HepG2 (cell line): ENCODE measurements at regions not wholly inside any gene's neighbourhood (a gene's known extent, or its start where the extent isn't known, plus 50 kb on each side); places are given as distances from the start of the nearest gene placed in this dataset.

Experiments
- ATAC-seq: fragments of 200-7000 bp; cut with Tn5 transposase; 3 replicates; pipeline ENCODE4 v1.9.1; 2020; ENCODE audit warnings: mild to moderate bottlenecking, moderate library complexity
- BruUV-seq: library from RNA; stranded (reverse); fragments of 400-500 nt; replicated peaks from 2 replicates; lab custom pipeline; 2021; lab: Mats Ljungman, UMichigan
- CTCF ChIA-PET: fragments of 300-600 bp; formaldehyde crosslinking; extraction: SDS; loops from one replicate; lab custom pipeline; 2021; ENCODE audit warnings: low total read pairs, inconsistent platforms, low intra/inter-chr PET ratio; lab: Yijun Ruan, JAX
- POLR2A ChIA-PET: fragments of 350-600 bp; sonication (Branson Sonifier 250); formaldehyde crosslinking; loops from one replicate; lab custom pipeline; 2020; ENCODE audit warnings: antibody characterized with exemption, inconsistent platforms; lab: Yijun Ruan, JAX
- DNase-seq: peaks from one replicate; pipeline ENCODE4 v3.0.0-alpha.2; 2015; ENCODE audit warnings: low spot score
- FAIRE-seq: peaks from 3 replicates; lab custom pipeline; 2011; peaks lifted over from hg19 to GRCh38; lab: Jason Lieb, UNC
- H2AFZ ChIP-seq: one replicate; pipeline ENCODE4 v1.6.1; 2011; ENCODE audit warnings: low read length, inconsistent platforms
- H3K27ac ChIP-seq: fragments of 300-600 bp; 3 replicates; pipeline ENCODE4 v1.8.0; 2011; ENCODE audit warnings: mixed run types, mild to moderate bottlenecking, mixed read lengths, low read length, inconsistent platforms; ENCODE audit not compliant: insufficient read depth; ENCODE audit errors: extremely low read length
- H3K27me3 ChIP-seq, 2 experiments: fragments of 200-600 bp in 1 of 2; 2 replicates in 1 of 2; 3 replicates in 1 of 2; pipeline versions ENCODE4 v1.6.0 to v1.8.0; 2011; ENCODE audit warnings: low read length in 2 of 2, mild to moderate bottlenecking in 2 of 2, moderate library complexity in 2 of 2, inconsistent platforms in 1 of 2; ENCODE audit not compliant: insufficient read depth in 2 of 2, control insufficient read depth in 1 of 2
- H3K36me3 ChIP-seq, 2 experiments: fragments of 200-600 bp in 1 of 2; replicated peaks in 1 of 2; 2 replicates in 1 of 2; 3 replicates in 1 of 2; pipeline versions ENCODE4 v1.5.1 to v1.8.0; 2011; ENCODE audit warnings: low read length in 2 of 2, inconsistent platforms in 1 of 2; ENCODE audit not compliant: insufficient read depth in 2 of 2, control insufficient read depth in 1 of 2
- H3K4me1 ChIP-seq: 2 replicates; pipeline ENCODE4 v1.5.1; 2012; ENCODE audit warnings: low read length, inconsistent platforms; ENCODE audit not compliant: insufficient read depth
- H3K4me2 ChIP-seq: 2 replicates; pipeline ENCODE4 v1.6.0; 2011; ENCODE audit warnings: low read depth, low read length, inconsistent platforms
- H3K4me3 ChIP-seq, 3 experiments: fragments of 200-600 bp in 1 of 3; sonication (generic), shearing (Covaris generic) in 1 of 3; replicated peaks in 1 of 3; 2 replicates each; pipeline ENCODE4 v1.5.1; 2011 to 2016; ENCODE audit warnings: low read length in 3 of 3, inconsistent platforms in 2 of 3, low read depth in 2 of 3, mild to moderate bottlenecking in 2 of 3, control low read depth in 1 of 3, mixed read lengths in 1 of 3; ENCODE audit not compliant: insufficient read depth in 1 of 3
- H3K79me2 ChIP-seq: one replicate; pipeline ENCODE4 v1.6.1; 2011; ENCODE audit warnings: low read length, inconsistent platforms; ENCODE audit not compliant: insufficient read depth
- H3K9ac ChIP-seq: 2 replicates; pipeline ENCODE4 v1.6.0; 2011; ENCODE audit warnings: mild to moderate bottlenecking, low read depth, low read length, inconsistent platforms; ENCODE audit not compliant: insufficient read depth
- H3K9me3 ChIP-seq: 2 replicates; pipeline ENCODE4 v1.5.1; 2012; ENCODE audit warnings: mild to moderate bottlenecking, low read length
- H4K20me1 ChIP-seq: 2 replicates; pipeline ENCODE4 v1.6.0; 2011; ENCODE audit warnings: inconsistent platforms, mild to moderate bottlenecking, low read length, moderate library complexity; ENCODE audit not compliant: insufficient read depth
- CHCHD3 ChIP-seq: sonication (generic); formaldehyde crosslinking; IDR thresholded peaks from 2 replicates; pipeline ENCODE4 v1.8.0; 2022; ENCODE audit warnings: mild to moderate bottlenecking, missing genetic modification reagents, moderate library complexity
- CHD2 ChIP-seq: IDR thresholded peaks from 2 replicates; pipeline ENCODE4 v1.6.1; 2011; ENCODE audit warnings: low read depth, low read length, improper control_type of control experiment
- EZH2 ChIP-seq: conservative IDR thresholded peaks from 2 replicates; pipeline ENCODE4 v1.6.1; 2012; ENCODE audit warnings: mild to moderate bottlenecking, low read depth, low read length, moderate library complexity
- GATAD1 ChIP-seq: IDR thresholded peaks from 2 replicates; pipeline ENCODE4 v1.6.1; 2016; ENCODE audit warnings: missing genetic modification reagents, missing compliant biosample characterization
- GATAD2A ChIP-seq: IDR thresholded peaks from 2 replicates; pipeline ENCODE4 v1.6.1; 2016
- MTA3 ChIP-seq: sonication (generic); formaldehyde crosslinking; IDR thresholded peaks from 2 replicates; pipeline ENCODE4 v1.4.0; 2020; ENCODE audit warnings: missing genetic modification reagents
- MXI1 ChIP-seq: IDR thresholded peaks from 3 replicates; pipeline ENCODE4 v1.6.1; 2012; ENCODE audit warnings: low read depth, low read length, inconsistent platforms, borderline replicate concordance
- SP140L ChIP-seq: sonication (generic); formaldehyde crosslinking; IDR thresholded peaks from 2 replicates; pipeline ENCODE4 v1.4.0; 2020; ENCODE audit warnings: missing genetic modification reagents, borderline replicate concordance
- STAG1 ChIP-seq: sonication (generic); formaldehyde crosslinking; IDR thresholded peaks from 2 replicates; pipeline ENCODE4 v1.4.0; 2020; ENCODE audit warnings: missing genetic modification reagents
- TBL1XR1 ChIP-seq: fragments of 150-350 bp; IDR thresholded peaks from 2 replicates; pipeline ENCODE4 v1.6.1; 2014; ENCODE audit warnings: borderline replicate concordance, low read length; ENCODE audit not compliant: partially characterized antibody
- ZNF333 ChIP-seq: sonication (generic); formaldehyde crosslinking; IDR thresholded peaks from 2 replicates; pipeline ENCODE4 v1.4.0; 2020; ENCODE audit warnings: mild to moderate bottlenecking, missing genetic modification reagents, borderline replicate concordance
- ZNF7 ChIP-seq: IDR thresholded peaks from 2 replicates; pipeline ENCODE4 v1.6.1; 2016; ENCODE audit warnings: missing biosample characterization, missing genetic modification reagents
- ZNF792 ChIP-seq: IDR thresholded peaks from 2 replicates; pipeline ENCODE4 v1.6.1; 2016
- ZSCAN12 ChIP-seq: sonication (generic); formaldehyde crosslinking; IDR thresholded peaks from 2 replicates; pipeline ENCODE4 v1.9.0; 2021; ENCODE audit warnings: mild to moderate bottlenecking, missing genetic modification reagents
- WGBS: methylation state at CpG from one replicate; pipeline ENCODE4 v1.1.6; 2017; ENCODE audit warnings: low lambda C conversion rate; 5-methylcytosine and 5-hydroxymethylcytosine counted together
- in situ Hi-C: cut with HindIII; loops from 2 replicates; pipeline ENCODE4 v1.10.0; 2017; ENCODE audit warnings: low pct_unique_long_range_greater_than_20kb; ENCODE audit not compliant: extremely low pct_ligation_motif_present
- intact Hi-C: fragments of 100-400 bp; cut with micrococcal nuclease; formaldehyde crosslinking; loops from one replicate; pipeline ENCODE4 v1.10.0; 2022; ENCODE audit not compliant: unreplicated experiment
- TF ChIP-seq, protein P1 (sequence below): sonication (generic); formaldehyde crosslinking; IDR thresholded peaks from 2 replicates; pipeline ENCODE4 v1.5.1; 2020; ENCODE audit warnings: mild to moderate bottlenecking, missing genetic modification reagents, moderate library complexity
- TF ChIP-seq, protein P2 (sequence below): sonication (generic); formaldehyde crosslinking; IDR thresholded peaks from 2 replicates; pipeline ENCODE4 v1.4.0; 2020; ENCODE audit warnings: missing genetic modification reagents
- TF ChIP-seq, protein P3 (sequence below): sonication (generic); formaldehyde crosslinking; IDR thresholded peaks from 2 replicates; pipeline ENCODE4 v1.9.0; 2021; ENCODE audit warnings: missing genetic modification reagents, borderline replicate concordance

GRCh38 chr13:80105350-80105749 lies 235.6 kb downstream of the SPRY2 start (continued):
- no peak for TF ChIP-seq STAG1 (CRISPR knock-in tag)
- TF ChIP-seq MTA3 = no peak
- TF ChIP-seq GATAD1 = no peak
- TF ChIP-seq ZNF792 (CRISPR knock-in tag) = no peak
- TF ChIP-seq, protein P1, sequence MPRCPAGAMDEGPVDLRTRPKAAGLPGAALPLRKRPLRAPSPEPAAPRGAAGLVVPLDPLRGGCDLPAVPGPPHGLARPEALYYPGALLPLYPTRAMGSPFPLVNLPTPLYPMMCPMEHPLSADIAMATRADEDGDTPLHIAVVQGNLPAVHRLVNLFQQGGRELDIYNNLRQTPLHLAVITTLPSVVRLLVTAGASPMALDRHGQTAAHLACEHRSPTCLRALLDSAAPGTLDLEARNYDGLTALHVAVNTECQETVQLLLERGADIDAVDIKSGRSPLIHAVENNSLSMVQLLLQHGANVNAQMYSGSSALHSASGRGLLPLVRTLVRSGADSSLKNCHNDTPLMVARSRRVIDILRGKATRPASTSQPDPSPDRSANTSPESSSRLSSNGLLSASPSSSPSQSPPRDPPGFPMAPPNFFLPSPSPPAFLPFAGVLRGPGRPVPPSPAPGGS (CRISPR knock-in tag) = no peak
- TF ChIP-seq, all 625 proteins: peak for 0

DNA sequence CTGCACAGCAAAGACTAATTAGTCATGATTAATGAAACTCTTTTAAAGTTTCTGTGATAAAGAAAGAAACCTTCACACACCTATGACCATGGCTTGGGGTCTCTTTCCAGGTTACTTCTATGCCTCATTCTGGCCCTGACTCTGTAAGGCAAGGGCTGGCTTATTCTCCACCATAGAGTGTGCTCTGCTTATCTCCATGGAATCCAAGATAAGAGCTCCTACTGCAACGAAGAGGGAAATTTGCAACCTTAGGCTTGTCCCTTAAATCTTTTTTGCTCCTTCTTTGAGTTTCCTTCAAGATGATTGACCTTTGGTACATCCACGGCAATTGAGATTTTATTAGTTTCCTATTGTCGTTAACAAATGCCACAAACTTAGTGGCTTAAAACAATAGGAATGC lies 239.9 kb downstream of the SPRY2 start:
- BruUV-seq = no TSS peak
- Histone ChIP-seq H3K9ac (no peak overlapping the region), H3K36me3 (no peaks in the 10 kb centered on the region), H2AFZ (no peak overlapping the region), H3K27ac (no peak overlapping the region), H4K20me1 (no peaks in the 10 kb centered on the region), H3K4me2 (no peak overlapping the region), H3K4me3 (no peak overlapping the region), H3K9me3 (peaks cover 10% of the 10 kb centered on the region; the same call in 1 of the 2 replicates), H3K4me1 (no peaks in the 10 kb centered on the region), H3K27me3 (no peaks in the 10 kb centered on the region), H3K79me2 (no peaks in the 10 kb centered on the region)
- intact Hi-C loops (no loop called here), in situ Hi-C loops (no loop called here)
- ATAC-seq = no peak
- ChIA-PET POLR2A (no interaction called here), CTCF (no interaction called here)
- no peak for DNase-seq
- WGBS = 14% methylated on average over 3 of the region's 3 CpGs
- FAIRE-seq = no peak
- TF ChIP-seq TBL1XR1 = no peak
- TF ChIP-seq MXI1 = no peak
- TF ChIP-seq, protein P2, sequence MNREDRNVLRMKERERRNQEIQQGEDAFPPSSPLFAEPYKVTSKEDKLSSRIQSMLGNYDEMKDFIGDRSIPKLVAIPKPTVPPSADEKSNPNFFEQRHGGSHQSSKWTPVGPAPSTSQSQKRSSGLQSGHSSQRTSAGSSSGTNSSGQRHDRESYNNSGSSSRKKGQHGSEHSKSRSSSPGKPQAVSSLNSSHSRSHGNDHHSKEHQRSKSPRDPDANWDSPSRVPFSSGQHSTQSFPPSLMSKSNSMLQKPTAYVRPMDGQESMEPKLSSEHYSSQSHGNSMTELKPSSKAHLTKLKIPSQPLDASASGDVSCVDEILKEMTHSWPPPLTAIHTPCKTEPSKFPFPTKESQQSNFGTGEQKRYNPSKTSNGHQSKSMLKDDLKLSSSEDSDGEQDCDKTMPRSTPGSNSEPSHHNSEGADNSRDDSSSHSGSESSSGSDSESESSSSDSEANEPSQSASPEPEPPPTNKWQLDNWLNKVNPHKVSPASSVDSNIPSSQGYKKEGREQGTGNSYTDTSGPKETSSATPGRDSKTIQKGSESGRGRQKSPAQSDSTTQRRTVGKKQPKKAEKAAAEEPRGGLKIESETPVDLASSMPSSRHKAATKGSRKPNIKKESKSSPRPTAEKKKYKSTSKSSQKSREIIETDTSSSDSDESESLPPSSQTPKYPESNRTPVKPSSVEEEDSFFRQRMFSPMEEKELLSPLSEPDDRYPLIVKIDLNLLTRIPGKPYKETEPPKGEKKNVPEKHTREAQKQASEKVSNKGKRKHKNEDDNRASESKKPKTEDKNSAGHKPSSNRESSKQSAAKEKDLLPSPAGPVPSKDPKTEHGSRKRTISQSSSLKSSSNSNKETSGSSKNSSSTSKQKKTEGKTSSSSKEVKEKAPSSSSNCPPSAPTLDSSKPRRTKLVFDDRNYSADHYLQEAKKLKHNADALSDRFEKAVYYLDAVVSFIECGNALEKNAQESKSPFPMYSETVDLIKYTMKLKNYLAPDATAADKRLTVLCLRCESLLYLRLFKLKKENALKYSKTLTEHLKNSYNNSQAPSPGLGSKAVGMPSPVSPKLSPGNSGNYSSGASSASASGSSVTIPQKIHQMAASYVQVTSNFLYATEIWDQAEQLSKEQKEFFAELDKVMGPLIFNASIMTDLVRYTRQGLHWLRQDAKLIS (CRISPR knock-in tag) = no peak
- TF ChIP-seq CHCHD3 (CRISPR knock-in tag) = no peak
- TF ChIP-seq GATAD2A (CRISPR knock-in tag) = no peak
- no peak for TF ChIP-seq ZSCAN12
- TF ChIP-seq, protein P3, sequence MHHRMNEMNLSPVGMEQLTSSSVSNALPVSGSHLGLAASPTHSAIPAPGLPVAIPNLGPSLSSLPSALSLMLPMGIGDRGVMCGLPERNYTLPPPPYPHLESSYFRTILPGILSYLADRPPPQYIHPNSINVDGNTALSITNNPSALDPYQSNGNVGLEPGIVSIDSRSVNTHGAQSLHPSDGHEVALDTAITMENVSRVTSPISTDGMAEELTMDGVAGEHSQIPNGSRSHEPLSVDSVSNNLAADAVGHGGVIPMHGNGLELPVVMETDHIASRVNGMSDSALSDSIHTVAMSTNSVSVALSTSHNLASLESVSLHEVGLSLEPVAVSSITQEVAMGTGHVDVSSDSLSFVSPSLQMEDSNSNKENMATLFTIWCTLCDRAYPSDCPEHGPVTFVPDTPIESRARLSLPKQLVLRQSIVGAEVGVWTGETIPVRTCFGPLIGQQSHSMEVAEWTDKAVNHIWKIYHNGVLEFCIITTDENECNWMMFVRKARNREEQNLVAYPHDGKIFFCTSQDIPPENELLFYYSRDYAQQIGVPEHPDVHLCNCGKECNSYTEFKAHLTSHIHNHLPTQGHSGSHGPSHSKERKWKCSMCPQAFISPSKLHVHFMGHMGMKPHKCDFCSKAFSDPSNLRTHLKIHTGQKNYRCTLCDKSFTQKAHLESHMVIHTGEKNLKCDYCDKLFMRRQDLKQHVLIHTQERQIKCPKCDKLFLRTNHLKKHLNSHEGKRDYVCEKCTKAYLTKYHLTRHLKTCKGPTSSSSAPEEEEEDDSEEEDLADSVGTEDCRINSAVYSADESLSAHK (CRISPR knock-in tag) = no peak
- no peak for TF ChIP-seq ZNF333 (CRISPR knock-in tag)
- no peak for TF ChIP-seq ZNF7 (CRISPR knock-in tag)
- no peak for TF ChIP-seq EZH2
- TF ChIP-seq CHD2 = no peak
- TF ChIP-seq SP140L = no peak
